GM13976 (cell line): ENCODE measurements at regions not wholly inside any gene's neighbourhood (a gene's known extent, or its start where the extent isn't known, plus 50 kb on each side); places are given as distances from the start of the nearest gene placed in this dataset.

Experiments used
- DNase-seq: peaks from one replicate; pipeline ENCODE4 v3.0.0; 2012; ENCODE audit warnings: low spot score
- in situ Hi-C: fragments of 300-500 bp; cut with MboI; formaldehyde crosslinking; loops from one replicate; pipeline ENCODE4 v1.12.0; 2022; ENCODE audit warnings: low sequenced_read_pairs, mixed read lengths, inconsistent platforms; ENCODE audit not compliant: unreplicated experiment
- TF ChIP-seq, protein P1 (sequence below): IDR thresholded peaks from 2 replicates; pipeline ENCODE4 v1.5.1; 2012; ENCODE audit warnings: borderline replicate concordance, mild to moderate bottlenecking; ENCODE audit not compliant: insufficient read depth; ENCODE audit errors: extremely low read depth, missing control alignments, control extremely low read depth

DNA sequence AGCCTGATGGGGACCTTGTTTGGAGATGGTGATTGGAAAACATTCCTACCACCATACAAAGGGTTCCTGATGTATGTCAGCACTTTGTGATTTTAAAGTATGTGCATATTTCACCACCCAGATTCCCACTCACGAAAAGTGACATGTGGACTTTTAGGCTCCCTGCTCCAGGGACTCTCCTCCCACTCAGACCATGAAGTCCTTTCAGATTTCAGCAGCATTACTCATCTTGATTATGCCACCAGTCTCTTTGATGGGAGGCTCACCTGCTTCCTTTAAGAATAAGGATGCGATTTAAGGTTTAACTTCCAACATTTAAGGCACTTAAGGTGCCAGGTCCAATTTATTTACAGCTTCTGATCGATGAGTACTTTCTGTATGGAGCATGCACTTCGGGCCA is 204.4 kb downstream of the PPARGC1A start:
- in situ Hi-C loops: no loop called here
- no peak for DNase-seq
- TF ChIP-seq, protein P1, sequence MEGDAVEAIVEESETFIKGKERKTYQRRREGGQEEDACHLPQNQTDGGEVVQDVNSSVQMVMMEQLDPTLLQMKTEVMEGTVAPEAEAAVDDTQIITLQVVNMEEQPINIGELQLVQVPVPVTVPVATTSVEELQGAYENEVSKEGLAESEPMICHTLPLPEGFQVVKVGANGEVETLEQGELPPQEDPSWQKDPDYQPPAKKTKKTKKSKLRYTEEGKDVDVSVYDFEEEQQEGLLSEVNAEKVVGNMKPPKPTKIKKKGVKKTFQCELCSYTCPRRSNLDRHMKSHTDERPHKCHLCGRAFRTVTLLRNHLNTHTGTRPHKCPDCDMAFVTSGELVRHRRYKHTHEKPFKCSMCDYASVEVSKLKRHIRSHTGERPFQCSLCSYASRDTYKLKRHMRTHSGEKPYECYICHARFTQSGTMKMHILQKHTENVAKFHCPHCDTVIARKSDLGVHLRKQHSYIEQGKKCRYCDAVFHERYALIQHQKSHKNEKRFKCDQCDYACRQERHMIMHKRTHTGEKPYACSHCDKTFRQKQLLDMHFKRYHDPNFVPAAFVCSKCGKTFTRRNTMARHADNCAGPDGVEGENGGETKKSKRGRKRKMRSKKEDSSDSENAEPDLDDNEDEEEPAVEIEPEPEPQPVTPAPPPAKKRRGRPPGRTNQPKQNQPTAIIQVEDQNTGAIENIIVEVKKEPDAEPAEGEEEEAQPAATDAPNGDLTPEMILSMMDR: no peak

DNA sequence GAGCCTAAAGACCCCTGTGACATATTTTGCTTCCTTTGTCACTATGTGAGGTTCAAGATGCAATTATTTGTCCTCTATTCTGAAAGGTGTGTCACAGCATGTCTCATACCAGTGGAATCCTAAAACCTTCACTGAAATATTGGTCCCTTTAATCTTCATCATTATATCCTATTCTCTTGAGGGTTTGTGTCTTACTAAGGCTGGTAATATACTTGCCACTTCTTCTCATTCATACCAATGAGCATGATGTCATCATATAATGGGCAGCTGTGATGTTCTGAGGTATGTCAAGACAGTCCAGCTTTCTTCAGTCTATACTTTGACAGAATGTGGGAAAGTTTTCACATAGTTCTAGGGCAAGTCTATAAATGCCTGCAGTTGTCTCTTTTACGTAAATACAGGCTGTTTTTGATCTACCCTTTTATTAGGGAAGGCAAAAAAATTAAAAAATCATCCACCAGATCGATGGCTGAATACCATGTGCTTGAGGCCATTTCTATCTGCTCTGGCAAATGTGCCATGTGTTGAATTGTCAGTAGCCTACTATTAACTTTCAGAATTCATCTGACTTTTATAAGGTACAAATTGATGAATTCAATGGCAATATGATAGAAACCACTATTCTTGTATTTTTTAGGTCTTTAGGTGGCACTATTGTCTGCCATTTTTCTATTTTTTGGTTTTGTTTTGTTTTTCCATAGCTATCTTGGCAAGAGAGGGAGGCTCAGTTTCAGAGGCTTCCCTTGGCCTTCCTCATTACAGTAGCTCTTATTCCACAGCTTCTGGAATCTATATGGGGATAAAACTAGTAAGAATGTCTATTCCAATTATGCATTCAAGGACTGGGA is 209.0 kb downstream of the PPARGC1A start:
- in situ Hi-C loops: no loop called here
- no peak for DNase-seq
- TF ChIP-seq, protein P1: no peak

DNA sequence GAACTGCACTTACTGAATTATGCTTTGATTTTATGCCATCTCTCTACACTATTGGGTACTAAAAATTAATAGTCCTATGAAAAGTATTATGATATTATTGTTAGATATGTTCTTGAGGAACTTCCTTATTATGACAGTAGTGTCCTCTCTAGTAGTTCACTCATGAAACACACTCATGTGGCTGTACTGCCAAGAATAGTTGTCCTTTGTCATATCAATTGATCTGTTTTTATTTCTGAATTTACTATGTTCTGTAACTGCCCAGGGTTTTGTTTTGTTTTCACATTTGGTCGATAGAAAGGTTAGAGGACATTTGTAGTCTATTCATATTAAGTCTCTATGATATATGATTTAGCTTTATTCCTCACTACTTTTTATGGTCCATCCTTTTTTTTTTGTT is 215.2 kb downstream of the PPARGC1A start:
- TF ChIP-seq, protein P1: no peak
- in situ Hi-C loops: no loop called here
- DNase-seq: no peak

DNA sequence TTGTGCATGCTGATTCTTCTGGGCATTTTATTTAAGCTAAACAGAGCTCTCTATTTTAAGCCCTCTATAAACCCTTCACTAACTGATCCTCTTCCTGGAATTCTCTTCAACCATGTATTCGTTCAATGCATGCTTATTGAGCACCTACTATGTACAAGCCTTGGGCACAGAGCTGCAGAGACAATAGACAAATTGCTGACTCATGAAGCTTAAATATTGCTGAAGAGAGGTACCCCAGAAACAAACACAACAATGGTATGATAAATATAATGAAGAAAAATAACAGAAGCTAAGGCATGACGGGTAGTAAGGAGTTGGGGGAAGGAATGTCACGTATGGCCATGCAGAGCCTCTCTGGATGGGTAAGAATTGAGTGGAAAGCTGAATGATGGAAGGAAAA is 222.2 kb downstream of the PPARGC1A start:
- DNase-seq: no peak
- TF ChIP-seq, protein P1: no peak
- in situ Hi-C loops: no loop called here

DNA sequence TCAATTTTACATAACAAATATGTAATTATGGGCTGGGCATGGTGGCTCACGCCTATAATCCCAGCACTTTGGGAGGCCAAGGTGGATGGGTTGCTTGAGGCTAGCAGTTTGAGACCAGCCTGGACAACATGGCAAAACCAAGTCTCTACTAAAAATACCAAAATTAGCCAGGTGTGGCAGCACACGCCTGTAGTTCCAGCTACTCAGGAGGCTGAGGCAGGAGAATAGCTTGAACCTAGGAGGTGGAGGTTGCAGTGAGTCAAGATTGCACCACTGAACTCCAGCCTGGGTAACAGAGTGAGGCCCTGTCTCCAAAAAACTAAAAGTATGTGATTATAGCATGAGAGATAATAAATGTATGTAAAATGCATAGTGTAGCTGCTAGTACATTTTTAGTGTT is 229.0 kb downstream of the PPARGC1A start:
- in situ Hi-C loops: no loop called here
- TF ChIP-seq, protein P1: no peak
- DNase-seq: no peak

DNA sequence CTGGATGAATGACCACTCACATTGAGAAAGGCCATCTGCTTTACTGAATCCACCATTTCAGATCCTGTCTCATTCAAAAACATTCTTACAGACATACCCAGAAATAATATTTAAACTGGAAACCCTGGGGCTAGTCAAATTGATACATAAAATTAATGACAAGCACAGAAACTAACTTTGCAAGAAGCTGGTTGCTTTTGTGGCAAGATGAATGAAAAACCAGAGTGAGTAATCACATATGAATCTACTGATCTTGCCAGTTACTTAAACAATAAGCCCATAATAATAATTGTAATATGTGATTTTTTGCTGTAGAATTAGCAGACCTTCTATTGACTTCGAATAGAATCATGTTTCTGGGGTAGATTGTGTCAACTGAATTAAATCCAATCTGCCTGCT is 235.1 kb downstream of the PPARGC1A start:
- DNase-seq: no peak
- TF ChIP-seq, protein P1: no peak
- in situ Hi-C loops: no loop called here
